Ramos (cell line): ENCODE measurements at regions not wholly inside any gene's neighbourhood (a gene's known extent, or its start where the extent isn't known, plus 50 kb on each side); places are given as distances from the start of the nearest gene placed in this dataset.

Experiments
- in situ Hi-C: fragments of 300-500 bp; cut with MboI; formaldehyde crosslinking; loops from one replicate; pipeline ENCODE4 v1.14.3; 2022; ENCODE audit warnings: low sequenced_read_pairs; ENCODE audit not compliant: unreplicated experiment

- in situ Hi-C loops = no loop called here
These were observed 161.0 kb upstream of the SGK1 start for GRCh38 chr6:134478764-134479399.

- in situ Hi-C loops = no loop called here
These were observed 160.2 kb upstream of the SGK1 start for GRCh38 chr6:134477991-134478635.

- in situ Hi-C loops = no loop called here
These were observed 157.0 kb upstream of the SGK1 start for GRCh38 chr6:134474955-134475354.

DNA sequence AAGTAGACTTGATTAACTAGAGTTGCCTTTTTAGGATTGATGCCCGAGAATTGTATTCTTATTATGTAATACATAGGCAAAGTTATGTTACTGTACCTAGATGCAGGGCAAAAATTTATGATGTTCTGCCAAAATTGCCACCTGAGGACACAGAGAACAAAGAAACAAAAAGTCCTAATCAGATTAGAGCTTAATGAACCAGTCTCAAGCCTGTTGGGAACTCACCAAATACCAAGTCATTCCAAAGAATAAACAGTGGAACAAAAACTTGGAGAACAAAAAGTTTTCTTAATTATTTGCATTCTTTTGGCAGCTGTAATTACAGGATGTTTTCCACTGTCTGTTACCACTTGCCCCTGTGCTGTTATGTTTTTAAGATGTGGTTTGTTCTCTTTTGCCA, 154.7 kb upstream of the SGK1 start:
- in situ Hi-C loops = no loop called here

- in situ Hi-C loops = no loop called here
These were observed 154.1 kb upstream of the SGK1 start for GRCh38 chr6:134472046-134472445.

- in situ Hi-C loops = no loop called here
These were observed 152.6 kb upstream of the SGK1 start for GRCh38 chr6:134470457-134470975.

DNA sequence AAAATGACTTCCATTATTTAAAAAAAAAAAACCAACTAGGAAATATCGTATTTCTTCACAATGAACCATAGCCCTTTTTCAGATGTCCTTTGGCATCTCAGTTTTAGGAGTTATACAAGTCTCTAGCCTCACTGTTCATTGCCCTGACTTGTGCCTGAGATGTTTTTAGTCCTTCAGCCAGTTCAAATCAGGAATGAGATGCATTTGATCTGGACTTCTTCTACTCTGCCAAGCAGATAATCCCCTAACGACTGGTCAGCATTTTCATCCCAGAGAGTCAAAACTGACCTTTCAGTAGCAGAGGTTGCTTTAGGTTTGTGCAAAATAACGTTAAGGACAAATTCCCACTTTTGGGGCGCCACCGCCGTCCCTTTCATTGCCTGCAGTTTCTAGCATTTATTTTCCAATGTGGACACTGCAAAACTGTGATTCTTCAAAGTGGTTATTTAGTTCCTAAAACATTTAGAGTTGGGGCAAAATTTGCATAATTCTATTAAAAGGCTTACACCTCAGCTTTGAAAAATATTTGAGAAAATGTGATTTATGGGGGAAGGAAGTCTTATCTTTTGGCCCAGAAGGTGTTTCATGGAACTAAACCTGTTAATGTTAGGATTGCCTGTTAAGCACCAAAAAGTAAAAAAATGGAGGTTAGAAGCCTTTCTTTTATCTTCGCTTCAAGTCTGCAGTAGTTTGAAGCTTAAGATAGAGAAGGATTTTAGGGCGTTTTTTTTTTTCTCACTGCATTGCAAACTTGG, 152.0 kb upstream of the SGK1 start:
- in situ Hi-C loops = no loop called here

GRCh38 chr6:134468633-134469032, 150.7 kb upstream of the SGK1 start:
- in situ Hi-C loops = no loop called here

DNA sequence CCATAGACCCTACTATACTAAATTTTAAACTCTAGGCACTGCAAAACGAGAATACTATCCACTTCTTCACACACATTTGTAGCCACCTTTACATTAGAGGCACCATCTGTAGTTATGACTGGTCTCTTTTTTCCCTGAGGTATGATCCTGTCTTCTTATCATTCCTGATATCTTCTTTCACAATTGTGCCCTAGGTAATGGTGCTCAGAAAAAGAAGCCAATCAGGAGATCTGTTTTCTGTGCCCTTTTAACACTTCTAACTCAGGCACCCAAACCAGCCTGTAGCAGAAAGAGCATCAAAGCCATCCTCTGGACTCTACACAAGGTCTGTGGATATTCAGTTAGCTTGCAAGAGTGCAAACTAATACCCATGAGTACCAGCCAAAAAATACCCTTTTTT, 149.7 kb upstream of the SGK1 start:
- in situ Hi-C loops = no loop called here

DNA sequence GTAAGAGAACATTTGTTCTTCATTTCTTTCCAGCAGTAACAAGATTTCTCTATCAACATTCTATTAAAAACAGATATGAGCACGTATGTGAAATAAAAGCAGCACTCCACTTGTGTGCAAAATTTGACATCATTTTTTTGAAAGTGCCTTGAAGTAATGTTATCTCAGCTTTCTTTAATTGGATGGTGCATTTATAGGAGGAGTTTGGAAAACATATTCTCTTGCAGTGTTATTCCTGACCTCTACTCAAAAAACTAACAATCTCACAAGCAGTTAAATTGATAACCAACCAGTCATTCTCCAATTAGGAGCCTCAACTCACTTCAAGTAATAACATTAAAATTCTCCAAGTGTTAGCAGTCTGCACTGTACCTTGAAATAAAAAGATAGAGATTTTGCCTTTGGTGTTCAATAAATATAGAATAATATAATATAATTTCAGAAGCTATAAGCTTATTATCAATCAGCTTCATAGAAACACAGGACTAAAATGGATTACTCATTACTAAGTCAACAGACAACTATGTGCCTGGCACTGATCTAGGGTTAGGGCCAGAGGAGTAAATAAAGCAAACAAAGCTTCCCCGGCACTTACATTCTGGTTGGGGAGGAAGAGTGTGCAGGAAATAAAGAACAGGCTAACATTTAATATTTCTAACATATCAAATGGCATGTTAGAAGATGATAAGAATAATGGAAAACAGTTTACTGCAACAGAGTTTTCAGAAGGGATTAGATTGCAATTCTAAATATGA, 149.0 kb upstream of the SGK1 start:
- in situ Hi-C loops = no loop called here

- in situ Hi-C loops = no loop called here
These were observed 146.9 kb upstream of the SGK1 start for GRCh38 chr6:134464690-134465411.

- in situ Hi-C loops = no loop called here
These were observed 141.1 kb upstream of the SGK1 start for GRCh38 chr6:134458857-134459657.

DNA sequence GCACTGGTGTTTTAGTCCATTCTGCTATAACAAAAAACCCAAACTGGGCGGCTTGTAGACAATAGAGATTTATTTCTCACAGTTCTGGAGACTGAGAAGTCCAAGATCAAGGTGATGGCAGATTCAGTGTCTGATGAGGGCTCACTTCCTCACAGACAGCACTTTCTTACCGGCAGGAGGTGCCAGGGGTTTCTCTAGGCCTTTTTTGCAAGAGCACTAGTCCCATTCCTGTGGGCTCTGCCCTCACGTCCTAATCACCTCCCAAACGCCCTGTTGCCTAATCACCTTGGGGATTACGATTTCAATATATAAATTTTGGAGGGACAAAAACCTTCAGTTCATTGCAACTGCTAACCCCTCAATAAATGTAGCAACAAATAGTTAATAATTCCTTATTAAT, 140.0 kb upstream of the SGK1 start:
- in situ Hi-C loops = no loop called here

DNA sequence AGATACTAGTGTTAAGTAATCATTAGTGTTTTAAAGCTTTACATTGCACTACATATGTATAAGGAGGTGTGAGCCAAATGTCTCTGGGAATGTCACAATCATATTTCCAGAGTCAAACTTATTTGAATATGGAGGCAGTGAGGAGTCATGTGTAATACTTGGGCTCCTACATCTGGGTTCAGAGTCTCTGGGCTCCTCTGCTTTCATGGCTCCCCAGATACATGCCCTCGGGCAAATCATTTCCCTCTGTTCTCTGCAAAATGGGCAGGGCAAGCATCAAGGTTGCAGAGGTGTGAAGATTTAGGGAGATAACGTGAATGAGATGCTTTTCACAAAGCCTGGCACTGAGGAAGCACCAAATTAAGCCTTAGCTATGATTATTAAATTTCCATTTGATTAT, 138.3 kb upstream of the SGK1 start:
- in situ Hi-C loops = no loop called here

GRCh38 chr6:134455319-134455718, 137.4 kb upstream of the SGK1 start:
- in situ Hi-C loops = no loop called here

DNA sequence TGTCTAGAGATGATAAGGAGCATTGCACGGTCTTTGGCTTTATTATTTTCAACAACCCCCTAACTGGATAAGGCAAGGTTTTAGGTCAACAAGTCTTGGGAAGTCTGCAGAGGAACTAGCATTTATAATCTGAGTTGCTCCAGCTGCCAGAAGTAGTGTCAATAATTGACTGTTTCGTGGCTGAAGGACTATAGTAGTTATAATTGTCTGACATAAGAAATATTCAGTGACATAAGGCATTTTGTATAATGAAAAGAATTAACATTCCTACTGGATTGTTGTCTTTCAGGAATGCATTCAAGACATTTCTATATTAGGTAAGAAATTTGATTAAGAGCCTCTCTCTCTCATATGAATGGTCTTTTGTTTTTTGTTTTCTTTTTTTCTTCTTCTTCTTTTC, 136.9 kb upstream of the SGK1 start:
- in situ Hi-C loops = no loop called here

DNA sequence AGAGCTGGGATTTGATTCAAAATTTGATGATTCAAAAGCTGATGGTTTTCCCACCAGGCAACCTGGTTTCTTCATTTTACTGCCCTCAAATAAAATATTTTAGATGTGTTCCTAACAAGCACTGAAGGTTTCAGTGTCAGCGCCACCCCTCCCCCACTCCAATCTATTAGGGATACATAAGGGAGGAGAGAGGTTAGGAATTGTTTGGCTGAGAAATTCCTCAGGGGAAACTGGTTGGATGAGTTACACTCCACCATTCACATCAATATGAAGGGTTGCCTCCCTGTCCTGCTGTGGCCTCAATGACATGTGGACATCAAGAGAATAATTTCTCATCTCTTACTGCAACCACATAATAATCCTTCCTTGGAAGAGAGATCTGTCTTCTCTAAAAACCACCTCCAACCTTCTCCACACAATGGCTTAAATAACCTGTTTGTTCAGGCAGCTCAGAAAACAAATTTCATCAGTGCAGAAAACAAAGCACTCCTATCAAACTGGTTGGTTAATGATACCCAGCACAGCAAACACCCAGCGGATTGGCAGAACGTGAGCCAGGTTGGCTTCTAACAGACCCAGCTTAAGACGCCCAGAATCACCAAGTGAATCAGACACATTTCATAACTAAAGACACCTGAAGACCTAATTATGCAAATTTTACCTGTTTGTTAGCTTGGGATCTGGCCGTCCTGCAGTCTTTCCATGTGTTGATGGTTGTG, 136.0 kb upstream of the SGK1 start:
- in situ Hi-C loops = no loop called here

DNA sequence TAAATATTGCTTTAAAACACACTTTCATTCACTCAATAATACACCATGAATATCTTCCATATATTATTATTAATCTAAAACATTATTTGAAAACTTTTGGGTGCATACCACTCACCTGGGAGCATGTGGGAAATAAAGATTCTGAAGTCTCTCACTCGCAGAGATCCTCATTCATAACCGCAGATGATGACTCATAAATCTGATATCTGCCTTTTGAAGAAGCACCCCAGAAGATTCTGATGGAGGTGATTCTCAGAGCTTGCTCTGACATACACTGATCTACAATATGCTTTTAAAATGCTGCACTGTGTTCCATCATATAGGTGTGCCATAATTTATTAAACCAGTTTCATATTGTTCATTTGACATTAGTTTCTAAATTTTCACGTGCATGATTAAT, 135.0 kb upstream of the SGK1 start:
- in situ Hi-C loops = no loop called here

DNA sequence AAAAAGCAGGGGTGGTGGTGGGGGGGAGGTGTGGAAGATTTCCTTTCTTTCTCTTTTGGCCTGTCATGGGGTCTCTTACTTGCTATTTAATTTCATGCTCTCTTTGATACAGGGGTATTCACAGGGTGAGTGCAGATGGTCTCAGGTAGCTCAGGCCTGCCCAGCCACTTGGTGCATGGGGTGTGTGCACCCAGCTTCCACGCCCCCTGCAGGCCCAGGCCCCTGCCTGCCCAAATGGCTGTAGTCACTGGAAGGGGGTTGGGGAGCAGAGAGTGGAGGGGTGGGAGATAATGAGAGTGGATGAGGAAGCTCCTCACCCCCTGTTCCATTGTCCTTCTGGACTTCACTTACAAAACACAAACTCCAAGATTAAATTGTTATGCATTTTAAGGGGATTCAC, 133.6 kb upstream of the SGK1 start:
- in situ Hi-C loops = no loop called here
